Right lobe of liver (tissue), 4 donors: ENCODE measurements at regions not wholly inside any gene's neighbourhood (a gene's known extent, or its start where the extent isn't known, plus 50 kb on each side); places are given as distances from the start of the nearest gene placed in this dataset.
"Not testable (repeated sequence)": the region's sequence is repeated elsewhere in the genome, so short reads cannot be mapped to it uniquely, and the experiment has no call there.

ENCODE experiments used
- CTCF ChIP-seq, 4 donors: fragments of 200-600 bp in 3 of 4; fragments of 450-650 bp in 1 of 4; IDR thresholded peaks; one replicate each; pipeline versions ENCODE4 v1.5.1 to v1.8.0; 2016 to 2022; ENCODE audit warnings: antibody characterized with exemption in 4 of 4, mild to moderate bottlenecking in 2 of 4
- POLR2A ChIP-seq: fragments of 450-650 bp; IDR thresholded peaks from one replicate; pipeline ENCODE4 v1.6.1; 2017; ENCODE audit warnings: antibody characterized with exemption, mild to moderate bottlenecking
- donor health status: DM: no; HTN: no; CAD: no.
- donor health status: DM: no; HTN: no; CAD: no.
- donor health status: DM: no; HTN: yes; CAD: no.

DNA sequence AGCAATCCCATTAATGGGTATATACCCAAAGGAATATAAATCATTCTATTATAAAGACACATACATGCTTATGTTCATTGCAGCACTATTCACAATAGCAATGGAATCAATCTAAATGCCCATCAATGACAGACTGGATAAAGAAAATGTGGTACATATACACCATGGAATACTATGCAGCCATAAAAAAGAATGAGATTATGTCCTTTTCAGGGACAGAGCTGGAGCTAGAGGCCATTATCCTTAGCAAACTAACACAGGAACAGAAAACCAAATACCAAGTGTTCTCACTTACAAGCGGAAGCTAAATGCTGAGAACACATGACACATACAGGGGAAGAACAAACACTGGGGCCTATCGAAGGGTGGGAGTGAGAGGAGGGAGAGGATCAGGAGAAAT lies 276.3 kb downstream of the RRAGC start:
- not testable (repeated sequence) for TF ChIP-seq CTCF (IDR thresholded peaks at IDR 0.05); POLR2A
